ENCODE measurements at regions not wholly inside any gene's neighbourhood (a gene's known extent, or its start where the extent isn't known, plus 50 kb on each side); places are given as distances from the start of the nearest gene placed in this dataset.
A peak's percentile ranks its signal among the peaks of the same experiment; 100 is the strongest.
"Not testable (repeated sequence)": the region's sequence is repeated elsewhere in the genome, so short reads cannot be mapped to it uniquely, and the experiment has no call there.

DNA sequence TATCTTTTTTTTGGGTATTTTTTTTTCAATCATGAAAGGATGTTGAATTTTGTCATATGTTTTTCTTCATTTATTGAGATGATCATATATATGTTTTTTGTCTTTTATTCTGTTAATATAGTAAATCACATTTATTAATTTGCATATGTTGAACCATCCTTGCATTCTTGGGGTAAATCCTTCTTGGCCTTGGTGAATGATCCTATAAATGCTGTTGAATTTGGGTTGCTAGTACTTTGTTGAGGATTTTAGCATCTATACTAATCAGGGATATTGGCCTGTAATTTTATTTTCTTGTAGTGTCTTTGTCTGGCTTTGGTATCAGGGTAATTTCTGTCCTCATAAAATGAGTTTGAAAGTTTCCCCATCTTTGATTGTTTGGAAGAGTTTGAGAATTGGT is 199.9 kb downstream of the B3GLCT start:
- DNase-seq (ENCODE audit: low spot score), result no peak
- TF ChIP-seq CTCF (IDR thresholded peaks at IDR 0.05) (no peak), EZH2 (IDR thresholded peaks at IDR 0.05) (no peak), EZH2phosphoT487 (IDR thresholded peaks at IDR 0.05) (no peak)
- Mint-ChIP-seq H3K9me3 (peaks cover 25% of the 10 kb centered on the region), H3K27me3 (ENCODE audit: insufficient read depth, low read depth) (peaks cover 2% of the 10 kb centered on the region), H3K4me1 (no peaks in the 10 kb centered on the region), H3K4me3 (no peak overlapping the region), H3K27ac (no peak overlapping the region), H3K36me3 (no peaks in the 10 kb centered on the region)
- Histone ChIP-seq H2AFZ (replicated peaks) (no peak overlapping the region), H3K4me2 (no peak overlapping the region), H3K27me3 (no peaks in the 10 kb centered on the region), H3K9ac (no peak overlapping the region), H3K9me3 (ENCODE audit: low read depth) (no peaks in the 10 kb centered on the region), H3K4me3 (no peak overlapping the region), H3F3A (ENCODE audit: low read depth) (no peaks in the 10 kb centered on the region), H3K36me3 (no peaks in the 10 kb centered on the region), H3K79me2 (ENCODE audit: low read depth) (no peaks in the 10 kb centered on the region), H4K20me1 (ENCODE audit: low read depth) (no peaks in the 10 kb centered on the region), H3K27ac (no peak overlapping the region), H3K4me1 (no peaks in the 10 kb centered on the region)

GRCh38 chr13:31403711-31404110 is 203.9 kb downstream of the B3GLCT start:
- H3K27ac ChIP-seq; H3K4me3 ChIP-seq; H3K27ac Mint-ChIP-seq; H3K4me1 Mint-ChIP-seq; H3K27me3 Mint-ChIP-seq (ENCODE audit: insufficient read depth, low read depth); H3F3A ChIP-seq (ENCODE audit: low read depth); H3K4me3 Mint-ChIP-seq; H3K36me3 Mint-ChIP-seq; H3K36me3 ChIP-seq; H3K4me2 ChIP-seq; H3K9me3 ChIP-seq (ENCODE audit: low read depth); H4K20me1 ChIP-seq (ENCODE audit: low read depth); H3K27me3 ChIP-seq; DNase-seq (ENCODE audit: low spot score); H3K79me2 ChIP-seq (ENCODE audit: low read depth); H3K9ac ChIP-seq; H3K4me1 ChIP-seq: not testable (repeated sequence)
- peak overlapping the region; percentile 57 for H2AFZ ChIP-seq (replicated peaks)
- H3K9me3 Mint-ChIP-seq, result peaks cover 10% of the 10 kb centered on the region

- Histone ChIP-seq H2AFZ (replicated peaks) (no peak overlapping the region), H3F3A (ENCODE audit: low read depth) (peaks cover 3% of the 10 kb centered on the region), H3K9ac (no peak overlapping the region), H3K4me2 (no peak overlapping the region), H3K9me3 (ENCODE audit: low read depth) (no peaks in the 10 kb centered on the region), H3K27ac (no peak overlapping the region), H3K79me2 (ENCODE audit: low read depth) (no peaks in the 10 kb centered on the region), H3K4me3 (no peak overlapping the region), H3K36me3 (no peaks in the 10 kb centered on the region), H4K20me1 (ENCODE audit: low read depth) (no peaks in the 10 kb centered on the region), H3K4me1 (peaks cover 11% of the 10 kb centered on the region), H3K27me3 (no peaks in the 10 kb centered on the region)
- H3K36me3 Mint-ChIP-seq, result no peaks in the 10 kb centered on the region
- H3K4me1 Mint-ChIP-seq, result peaks cover 7% of the 10 kb centered on the region
- H3K27me3 Mint-ChIP-seq (ENCODE audit: insufficient read depth, low read depth), result peaks cover 3% of the 10 kb centered on the region
- H3K27ac Mint-ChIP-seq, result no peak overlapping the region
- H3K4me3 Mint-ChIP-seq, result no peak overlapping the region
- H3K9me3 Mint-ChIP-seq, result no peaks in the 10 kb centered on the region
- TF ChIP-seq EZH2phosphoT487 (IDR thresholded peaks at IDR 0.05) (no peak), CTCF (IDR thresholded peaks at IDR 0.05) (no peak), EZH2 (IDR thresholded peaks at IDR 0.05) (no peak)
- DNase-seq (ENCODE audit: low spot score), result no peak
These were observed 209.2 kb downstream of the B3GLCT start for GRCh38 chr13:31408927-31409326.

DNA sequence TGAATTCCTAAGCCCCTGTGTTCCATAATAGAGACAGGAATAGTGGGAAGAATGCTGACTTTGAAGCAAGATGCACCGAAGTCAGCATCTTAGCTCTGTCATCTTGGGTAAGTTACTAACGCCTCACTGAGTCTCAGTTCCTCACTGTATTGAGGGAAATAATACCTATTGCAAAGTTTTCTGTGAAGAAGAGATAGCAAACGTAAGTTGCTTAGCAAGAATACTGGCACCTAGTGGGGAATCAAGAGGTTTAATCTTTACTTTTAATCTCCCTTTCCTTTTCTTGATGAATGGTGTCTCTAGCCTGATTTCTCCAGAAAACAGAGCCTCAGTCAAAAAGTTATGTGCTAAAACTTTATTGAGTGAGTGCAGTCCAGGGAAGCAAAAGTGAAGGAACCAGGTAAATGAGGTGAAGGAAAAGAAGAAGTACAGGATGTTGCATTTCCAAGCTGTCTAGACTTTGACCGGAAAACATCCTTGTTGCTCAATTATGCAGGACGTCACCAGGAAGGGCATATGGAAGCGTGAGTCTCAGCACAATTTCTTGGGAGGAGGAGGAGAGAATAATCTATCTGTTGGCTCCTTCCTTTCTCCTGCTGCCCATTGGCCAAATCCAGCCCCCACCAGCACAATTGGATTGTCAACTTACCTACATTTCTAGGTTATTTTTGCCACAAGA is 210.0 kb downstream of the B3GLCT start:
- H3K27ac Mint-ChIP-seq, result no peak overlapping the region
- Histone ChIP-seq H3K9me3 (ENCODE audit: low read depth) (no peaks in the 10 kb centered on the region), H3K4me1 (peaks cover 11% of the 10 kb centered on the region), H3K4me2 (no peak overlapping the region), H3K27ac (no peak overlapping the region), H3K36me3 (no peaks in the 10 kb centered on the region), H3K9ac (no peak overlapping the region), H3K79me2 (ENCODE audit: low read depth) (no peaks in the 10 kb centered on the region), H3K27me3 (no peaks in the 10 kb centered on the region), H3F3A (ENCODE audit: low read depth) (peaks cover 3% of the 10 kb centered on the region), H4K20me1 (ENCODE audit: low read depth) (no peaks in the 10 kb centered on the region), H3K4me3 (no peak overlapping the region), H2AFZ (replicated peaks) (peak overlapping the region; percentile 68)
- TF ChIP-seq CTCF (IDR thresholded peaks at IDR 0.05), result peak; percentile 33
- TF ChIP-seq EZH2phosphoT487 (IDR thresholded peaks at IDR 0.05), result no peak
- peaks cover 7% of the 10 kb centered on the region for H3K4me1 Mint-ChIP-seq
- no peaks in the 10 kb centered on the region for H3K9me3 Mint-ChIP-seq
- H3K36me3 Mint-ChIP-seq, result no peaks in the 10 kb centered on the region
- H3K27me3 Mint-ChIP-seq (ENCODE audit: insufficient read depth, low read depth), result peaks cover 3% of the 10 kb centered on the region
- peak; percentile 26 for DNase-seq (ENCODE audit: low spot score)
- H3K4me3 Mint-ChIP-seq, result no peak overlapping the region

Data from neural progenitor cell (in vitro differentiated cells).